ENCODE measurements at regions not wholly inside any gene's neighbourhood (a gene's known extent, or its start where the extent isn't known, plus 50 kb on each side); places are given as distances from the start of the nearest gene placed in this dataset.

DNA sequence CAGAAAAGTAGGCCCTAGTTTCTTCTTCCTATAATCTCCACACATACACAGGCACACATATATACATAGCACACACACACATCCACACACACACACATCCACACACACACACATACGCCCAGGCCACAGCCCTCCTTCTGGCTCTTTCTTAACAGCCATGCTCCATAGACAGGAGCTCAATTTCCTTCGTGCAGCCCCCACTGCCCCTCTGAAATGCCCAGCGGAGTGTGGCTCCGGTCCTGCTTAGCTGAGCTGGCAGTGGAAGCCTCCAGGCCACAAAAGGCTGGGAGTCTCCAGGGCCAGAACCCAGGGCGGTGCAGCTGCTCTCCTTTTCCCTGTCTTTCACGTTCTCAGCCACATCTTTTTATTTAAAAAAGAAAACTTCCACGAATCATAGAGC lies 282.9 kb upstream of the IGFBP3 start:
- Histone ChIP-seq H3K4me3 (ENCODE audit: low read depth, low read length) (no peak overlapping the region), H3K4me1 (ENCODE audit: control insufficient read depth, insufficient read depth, low read length) (no peaks in the 10 kb centered on the region), H3K27ac (ENCODE audit: low read depth, low read length) (no peak overlapping the region), H3K27me3 (ENCODE audit: control insufficient read depth, insufficient read depth, low read length) (no peaks in the 10 kb centered on the region), H3K9me3 (ENCODE audit: control insufficient read depth, insufficient read depth, low read length) (no peaks in the 10 kb centered on the region), H3K36me3 (ENCODE audit: control insufficient read depth, insufficient read depth, low read length) (no peaks in the 10 kb centered on the region)
- DNase-seq (ENCODE audit: low read depth in 4 of 6, low spot score in 6 of 6): no peak
- WGBS (ENCODE audit: insufficient coverage): 91% methylated on average over 6 of the region's 7 CpGs

DNA sequence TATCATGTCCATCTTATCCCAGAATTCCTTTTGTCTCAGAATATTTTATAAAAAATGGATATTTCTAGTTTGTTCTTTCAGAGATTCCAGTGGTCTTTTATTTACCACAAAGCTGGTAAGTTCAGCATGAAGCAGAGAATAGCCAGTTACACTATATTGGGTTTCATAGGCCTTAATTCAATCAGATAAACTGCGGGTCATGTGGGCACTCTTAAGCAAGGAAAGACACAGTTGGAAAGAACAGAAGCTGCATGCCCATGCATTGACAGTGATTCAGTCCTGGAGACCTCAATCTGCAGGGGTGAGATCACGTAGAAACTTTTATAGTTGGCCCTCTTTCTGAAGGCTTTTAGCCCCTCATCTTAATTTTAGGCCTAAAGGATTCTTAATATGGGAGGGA lies 281.3 kb upstream of the IGFBP3 start:
- Histone ChIP-seq H3K4me3 (ENCODE audit: low read depth, low read length) (no peak overlapping the region), H3K9me3 (ENCODE audit: control insufficient read depth, insufficient read depth, low read length) (no peaks in the 10 kb centered on the region), H3K4me1 (ENCODE audit: control insufficient read depth, insufficient read depth, low read length) (no peaks in the 10 kb centered on the region), H3K36me3 (ENCODE audit: control insufficient read depth, insufficient read depth, low read length) (no peaks in the 10 kb centered on the region), H3K27me3 (ENCODE audit: control insufficient read depth, insufficient read depth, low read length) (no peaks in the 10 kb centered on the region), H3K27ac (ENCODE audit: low read depth, low read length) (no peak overlapping the region)
- DNase-seq (ENCODE audit: low read depth in 4 of 6, low spot score in 6 of 6): no peak
- WGBS (ENCODE audit: insufficient coverage): 100% methylated on average over 1 of the region's 2 CpGs

DNA sequence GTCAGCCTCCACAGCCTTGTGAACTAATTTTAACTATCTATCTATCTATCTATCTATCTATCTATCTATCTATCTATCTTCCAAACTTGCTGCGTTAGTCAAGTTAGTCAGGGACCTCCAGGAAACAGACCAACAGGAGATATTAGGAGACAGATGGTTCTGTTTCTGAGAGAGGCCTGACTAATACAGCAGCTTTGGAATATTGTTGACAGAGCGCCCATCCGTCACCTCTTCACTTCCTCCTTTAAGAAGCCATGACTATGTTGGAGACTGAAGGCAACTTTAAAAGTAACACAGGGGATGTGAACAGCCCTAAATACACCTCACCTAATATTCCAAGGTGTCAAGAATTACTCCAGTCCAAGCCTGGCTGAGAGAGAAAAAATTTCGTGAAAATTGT lies 280.9 kb upstream of the IGFBP3 start:
- Histone ChIP-seq H3K36me3 (ENCODE audit: control insufficient read depth, insufficient read depth, low read length) (no peaks in the 10 kb centered on the region), H3K27me3 (ENCODE audit: control insufficient read depth, insufficient read depth, low read length) (no peaks in the 10 kb centered on the region), H3K4me3 (ENCODE audit: low read depth, low read length) (no peak overlapping the region), H3K27ac (ENCODE audit: low read depth, low read length) (no peak overlapping the region), H3K4me1 (ENCODE audit: control insufficient read depth, insufficient read depth, low read length) (no peaks in the 10 kb centered on the region), H3K9me3 (ENCODE audit: control insufficient read depth, insufficient read depth, low read length) (no peaks in the 10 kb centered on the region)
- no peak for DNase-seq (ENCODE audit: low read depth in 4 of 6, low spot score in 6 of 6)
- WGBS (ENCODE audit: insufficient coverage): no CpG with 5 or more reads among the region's 4 CpGs

DNA sequence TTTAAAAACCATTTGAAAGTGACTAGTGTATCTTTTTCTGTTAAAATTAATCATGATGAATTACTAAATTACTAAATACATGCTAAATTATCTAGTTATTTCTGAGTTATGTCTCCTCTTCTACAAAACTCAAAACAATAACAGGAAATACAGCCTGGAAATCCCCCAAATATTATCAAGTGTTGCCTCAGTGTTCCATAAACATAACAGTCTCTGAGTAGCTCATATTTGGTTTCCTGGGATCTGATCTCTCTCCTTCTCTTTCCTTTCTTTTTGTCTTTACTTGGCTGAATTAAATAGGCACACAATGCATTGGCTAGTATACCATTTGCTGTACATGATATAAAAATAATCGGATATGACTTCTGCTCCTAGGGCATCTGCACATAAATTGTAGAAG lies 277.6 kb upstream of the IGFBP3 start:
- Histone ChIP-seq H3K4me1 (ENCODE audit: control insufficient read depth, insufficient read depth, low read length) (no peaks in the 10 kb centered on the region), H3K27me3 (ENCODE audit: control insufficient read depth, insufficient read depth, low read length) (no peaks in the 10 kb centered on the region), H3K36me3 (ENCODE audit: control insufficient read depth, insufficient read depth, low read length) (no peaks in the 10 kb centered on the region), H3K9me3 (ENCODE audit: control insufficient read depth, insufficient read depth, low read length) (no peaks in the 10 kb centered on the region), H3K27ac (ENCODE audit: low read depth, low read length) (no peak overlapping the region), H3K4me3 (ENCODE audit: low read depth, low read length) (no peak overlapping the region)
- no CpG with 5 or more reads among the region's 1 CpG for WGBS (ENCODE audit: insufficient coverage)
- DNase-seq (ENCODE audit: low read depth in 4 of 6, low spot score in 6 of 6): no peak

DNA sequence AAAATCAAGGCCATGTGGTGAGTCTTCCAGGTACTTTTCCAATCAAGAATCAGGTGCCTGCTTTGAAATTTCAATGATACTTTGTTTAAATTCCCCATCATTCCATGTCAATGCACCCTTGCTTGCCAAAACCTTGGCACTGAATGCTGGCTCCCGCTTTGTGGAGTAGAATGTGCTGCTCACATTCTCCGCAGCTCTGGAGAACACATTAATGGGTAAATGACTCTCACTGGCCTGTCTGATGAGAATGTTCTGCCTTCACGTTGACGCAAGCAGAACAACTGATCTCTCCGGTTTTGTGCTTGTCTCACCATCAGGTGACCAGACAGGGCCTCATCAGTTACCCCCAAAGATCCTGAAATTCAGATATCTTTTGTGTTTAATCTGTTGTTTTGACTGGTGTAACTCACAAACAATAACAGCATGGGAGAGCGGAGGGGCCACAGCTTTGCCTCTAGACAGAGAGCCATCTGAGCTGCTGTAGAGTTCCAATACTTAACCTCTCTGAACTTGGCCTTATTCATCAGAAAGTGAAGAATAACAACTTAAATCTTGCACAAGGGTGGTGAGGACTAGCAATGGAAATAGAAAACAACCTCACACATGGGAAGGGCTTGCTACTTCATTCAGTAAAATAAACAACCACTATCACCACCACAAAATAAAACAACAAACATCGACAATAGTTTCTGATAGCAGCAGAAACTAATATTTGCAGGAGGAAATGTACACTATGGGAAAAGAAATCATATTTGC lies 276.9 kb upstream of the IGFBP3 start:
- H3K4me3 ChIP-seq (ENCODE audit: low read depth, low read length): no peak overlapping the region
- 40% methylated on average over 1 of the region's 7 CpGs for WGBS (ENCODE audit: insufficient coverage)
- no peaks in the 10 kb centered on the region for H3K36me3 ChIP-seq (ENCODE audit: control insufficient read depth, insufficient read depth, low read length)
- H3K4me1 ChIP-seq (ENCODE audit: control insufficient read depth, insufficient read depth, low read length): no peaks in the 10 kb centered on the region
- no peaks in the 10 kb centered on the region for H3K9me3 ChIP-seq (ENCODE audit: control insufficient read depth, insufficient read depth, low read length)
- no peak overlapping the region for H3K27ac ChIP-seq (ENCODE audit: low read depth, low read length)
- H3K27me3 ChIP-seq (ENCODE audit: control insufficient read depth, insufficient read depth, low read length): no peaks in the 10 kb centered on the region
- DNase-seq (ENCODE audit: low read depth in 4 of 6, low spot score in 6 of 6): peak in 1 of 6 donors; percentile 11

DNA sequence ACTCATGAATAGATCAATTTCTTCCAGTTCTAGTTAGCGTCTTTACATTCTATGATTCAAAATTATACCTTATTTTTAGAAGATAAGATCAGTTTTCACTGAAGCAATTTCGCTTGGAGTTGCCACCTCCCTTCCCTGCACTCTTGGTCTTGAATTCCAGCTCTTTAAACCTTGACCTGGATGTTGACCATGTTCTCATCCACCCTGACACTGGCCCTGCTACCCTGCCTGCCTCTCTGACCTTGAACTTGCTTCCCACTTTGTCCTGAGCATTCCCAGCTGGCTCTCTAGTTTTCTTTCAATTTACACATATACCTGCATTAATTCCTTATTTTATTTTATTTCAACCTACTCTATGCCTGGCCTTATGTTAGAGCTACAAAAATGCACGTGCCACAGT lies 274.9 kb upstream of the IGFBP3 start:
- no peak overlapping the region for H3K4me3 ChIP-seq (ENCODE audit: low read depth, low read length)
- H3K36me3 ChIP-seq (ENCODE audit: control insufficient read depth, insufficient read depth, low read length): no peaks in the 10 kb centered on the region
- H3K27me3 ChIP-seq (ENCODE audit: control insufficient read depth, insufficient read depth, low read length): no peaks in the 10 kb centered on the region
- H3K9me3 ChIP-seq (ENCODE audit: control insufficient read depth, insufficient read depth, low read length): no peaks in the 10 kb centered on the region
- H3K4me1 ChIP-seq (ENCODE audit: control insufficient read depth, insufficient read depth, low read length): no peaks in the 10 kb centered on the region
- no peak for DNase-seq (ENCODE audit: low read depth in 4 of 6, low spot score in 6 of 6)
- WGBS (ENCODE audit: insufficient coverage): 96% methylated on average over 2 of the region's 3 CpGs
- no peak overlapping the region for H3K27ac ChIP-seq (ENCODE audit: low read depth, low read length)

DNA sequence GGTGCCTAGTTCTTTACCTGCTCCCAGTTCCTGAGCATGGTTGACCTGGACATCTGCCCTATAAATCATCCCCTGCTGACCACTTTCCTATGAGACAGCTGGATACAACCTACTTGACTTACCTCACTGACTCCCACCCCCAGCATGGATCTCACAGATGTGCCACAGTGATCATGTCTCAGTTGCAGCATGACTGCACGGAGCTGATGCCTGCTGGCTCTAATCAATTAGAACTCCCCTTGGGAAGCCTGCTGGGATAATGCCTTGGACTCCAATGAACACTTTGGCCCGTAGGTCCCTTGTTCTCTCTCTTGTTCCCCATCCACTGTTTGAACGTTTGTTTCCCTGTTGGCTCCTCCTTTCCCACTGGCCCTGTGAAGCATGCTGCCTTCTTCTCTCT lies 271.2 kb upstream of the IGFBP3 start:
- WGBS (ENCODE audit: insufficient coverage): 54% methylated on average over 3 of the region's 3 CpGs
- H3K27me3 ChIP-seq (ENCODE audit: control insufficient read depth, insufficient read depth, low read length): no peaks in the 10 kb centered on the region
- H3K27ac ChIP-seq (ENCODE audit: low read depth, low read length): no peak overlapping the region
- H3K9me3 ChIP-seq (ENCODE audit: control insufficient read depth, insufficient read depth, low read length): no peaks in the 10 kb centered on the region
- no peak for DNase-seq (ENCODE audit: low read depth in 4 of 6, low spot score in 6 of 6)
- H3K36me3 ChIP-seq (ENCODE audit: control insufficient read depth, insufficient read depth, low read length): no peaks in the 10 kb centered on the region
- no peaks in the 10 kb centered on the region for H3K4me1 ChIP-seq (ENCODE audit: control insufficient read depth, insufficient read depth, low read length)
- H3K4me3 ChIP-seq (ENCODE audit: low read depth, low read length): no peak overlapping the region

DNA sequence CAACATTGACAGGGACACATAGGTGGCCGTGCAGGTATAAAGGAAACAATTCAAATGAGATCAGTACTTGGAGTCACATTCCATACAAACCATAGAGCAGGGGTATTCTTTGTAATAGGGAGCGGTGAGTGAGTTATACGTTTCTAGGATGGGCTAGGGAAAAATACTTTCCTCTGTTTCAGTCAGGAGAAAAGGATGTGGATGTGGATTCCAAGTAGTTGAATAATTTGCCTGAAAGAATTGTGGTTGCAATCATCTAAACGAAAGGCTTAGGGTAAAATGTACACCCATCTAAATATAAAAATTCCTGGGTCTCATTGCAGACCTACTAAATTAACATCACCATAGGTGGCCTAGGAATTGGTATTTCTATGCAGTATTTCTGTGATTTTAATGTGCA lies 270.7 kb upstream of the IGFBP3 start:
- H3K4me1 ChIP-seq (ENCODE audit: control insufficient read depth, insufficient read depth, low read length): no peaks in the 10 kb centered on the region
- no peaks in the 10 kb centered on the region for H3K9me3 ChIP-seq (ENCODE audit: control insufficient read depth, insufficient read depth, low read length)
- 83% methylated on average over 1 of the region's 4 CpGs for WGBS (ENCODE audit: insufficient coverage)
- DNase-seq (ENCODE audit: low read depth in 4 of 6, low spot score in 6 of 6): no peak
- no peak overlapping the region for H3K4me3 ChIP-seq (ENCODE audit: low read depth, low read length)
- H3K27ac ChIP-seq (ENCODE audit: low read depth, low read length): no peak overlapping the region
- no peaks in the 10 kb centered on the region for H3K36me3 ChIP-seq (ENCODE audit: control insufficient read depth, insufficient read depth, low read length)
- no peaks in the 10 kb centered on the region for H3K27me3 ChIP-seq (ENCODE audit: control insufficient read depth, insufficient read depth, low read length)

DNA sequence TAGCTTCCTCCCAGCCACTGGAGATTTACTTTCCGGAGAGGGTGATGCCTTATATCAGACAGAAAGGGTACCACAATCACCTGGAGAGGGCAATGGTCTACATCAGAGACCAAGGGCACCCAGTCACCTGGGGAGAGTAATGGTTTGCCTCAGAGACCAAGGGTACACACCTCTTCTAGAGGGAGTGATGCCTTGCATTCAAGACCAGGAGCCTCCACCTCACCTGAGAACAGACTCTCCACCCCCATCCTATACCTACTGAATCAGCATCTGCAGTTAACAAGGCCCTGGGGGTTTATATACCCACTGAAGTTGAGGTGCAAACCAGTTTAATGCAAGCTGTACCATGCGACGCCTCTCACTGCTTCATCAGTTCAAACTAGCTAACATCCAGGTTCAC lies 270.2 kb upstream of the IGFBP3 start:
- Histone ChIP-seq H3K36me3 (ENCODE audit: control insufficient read depth, insufficient read depth, low read length) (no peaks in the 10 kb centered on the region), H3K27me3 (ENCODE audit: control insufficient read depth, insufficient read depth, low read length) (no peaks in the 10 kb centered on the region)
- 95% methylated on average over 2 of the region's 3 CpGs for whole genome bisulfite sequencing (ENCODE audit: insufficient coverage)

DNA sequence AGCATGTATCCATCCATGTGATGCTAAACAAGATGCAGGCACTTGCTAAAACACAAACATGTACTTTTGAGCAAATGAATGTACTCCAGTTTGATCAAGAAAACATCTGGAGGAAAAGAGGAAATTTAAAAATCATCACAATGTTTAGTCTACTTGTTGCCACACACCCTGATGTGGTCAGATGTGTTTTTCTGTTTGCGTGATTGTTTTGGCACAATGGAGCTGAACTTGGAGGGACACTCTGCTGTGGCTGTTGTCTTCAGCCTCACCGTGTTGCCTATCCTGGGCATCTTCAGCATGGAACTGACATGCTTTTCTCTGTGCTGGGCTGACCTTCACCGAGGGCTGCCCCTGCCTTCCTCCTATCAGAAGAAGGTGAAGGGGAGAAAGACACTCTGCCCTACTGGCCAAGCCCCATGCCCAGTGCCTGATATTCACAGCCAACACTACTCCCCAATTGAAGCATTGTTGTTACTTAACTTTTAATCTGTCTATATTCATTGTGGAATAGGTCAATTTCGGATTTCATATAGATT lies 268.3 kb upstream of the IGFBP3 start:
- Histone ChIP-seq H3K27ac (ENCODE audit: low read depth, low read length) (no peak overlapping the region), H3K4me1 (ENCODE audit: control insufficient read depth, insufficient read depth, low read length) (no peaks in the 10 kb centered on the region), H3K27me3 (ENCODE audit: control insufficient read depth, insufficient read depth, low read length) (no peaks in the 10 kb centered on the region), H3K36me3 (ENCODE audit: control insufficient read depth, insufficient read depth, low read length) (no peaks in the 10 kb centered on the region), H3K4me3 (ENCODE audit: low read depth, low read length) (no peak overlapping the region), H3K9me3 (ENCODE audit: control insufficient read depth, insufficient read depth, low read length) (no peaks in the 10 kb centered on the region)
- WGBS (ENCODE audit: insufficient coverage): 83% methylated on average over 1 of the region's 4 CpGs
- no peak for DNase-seq (ENCODE audit: low read depth in 4 of 6, low spot score in 6 of 6)

More for the DNA sequence above, 270.2 kb upstream of the IGFBP3 start:
- no peak for DNase-seq (ENCODE audit: low read depth in 4 of 6, low spot score in 6 of 6)
- H3K9me3 ChIP-seq (ENCODE audit: control insufficient read depth, insufficient read depth, low read length): no peaks in the 10 kb centered on the region
- H3K27ac ChIP-seq (ENCODE audit: low read depth, low read length): no peak overlapping the region
- H3K4me3 ChIP-seq (ENCODE audit: low read depth, low read length): no peak overlapping the region
- H3K4me1 ChIP-seq (ENCODE audit: control insufficient read depth, insufficient read depth, low read length): no peaks in the 10 kb centered on the region

Measured in spinal cord (tissue), 9 donors.